ENCODE measurements at regions not wholly inside any gene's neighbourhood (a gene's known extent, or its start where the extent isn't known, plus 50 kb on each side); places are given as distances from the start of the nearest gene placed in this dataset.

DNA sequence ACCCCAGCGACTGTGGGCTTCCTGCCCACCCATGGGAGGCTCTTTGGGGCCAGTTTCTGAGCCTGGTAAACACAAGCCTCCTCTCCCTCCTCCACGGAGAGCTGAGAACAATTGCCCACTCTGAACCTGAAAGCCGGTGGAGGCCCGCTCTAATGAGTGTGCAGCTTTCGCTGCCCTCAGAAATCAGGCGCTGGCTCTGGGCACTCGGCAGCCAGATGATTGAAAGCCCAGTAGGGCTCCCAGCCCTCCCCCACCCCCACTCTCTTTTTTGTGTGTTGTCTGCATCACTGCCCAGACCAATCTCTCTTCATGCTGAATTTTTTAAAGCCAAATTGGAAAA, 438.9 kb downstream of the RPS24 start:
- TF ChIP-seq POLR2A (IDR thresholded peaks at IDR 0.05) = no peak
- TF ChIP-seq, protein P1, sequence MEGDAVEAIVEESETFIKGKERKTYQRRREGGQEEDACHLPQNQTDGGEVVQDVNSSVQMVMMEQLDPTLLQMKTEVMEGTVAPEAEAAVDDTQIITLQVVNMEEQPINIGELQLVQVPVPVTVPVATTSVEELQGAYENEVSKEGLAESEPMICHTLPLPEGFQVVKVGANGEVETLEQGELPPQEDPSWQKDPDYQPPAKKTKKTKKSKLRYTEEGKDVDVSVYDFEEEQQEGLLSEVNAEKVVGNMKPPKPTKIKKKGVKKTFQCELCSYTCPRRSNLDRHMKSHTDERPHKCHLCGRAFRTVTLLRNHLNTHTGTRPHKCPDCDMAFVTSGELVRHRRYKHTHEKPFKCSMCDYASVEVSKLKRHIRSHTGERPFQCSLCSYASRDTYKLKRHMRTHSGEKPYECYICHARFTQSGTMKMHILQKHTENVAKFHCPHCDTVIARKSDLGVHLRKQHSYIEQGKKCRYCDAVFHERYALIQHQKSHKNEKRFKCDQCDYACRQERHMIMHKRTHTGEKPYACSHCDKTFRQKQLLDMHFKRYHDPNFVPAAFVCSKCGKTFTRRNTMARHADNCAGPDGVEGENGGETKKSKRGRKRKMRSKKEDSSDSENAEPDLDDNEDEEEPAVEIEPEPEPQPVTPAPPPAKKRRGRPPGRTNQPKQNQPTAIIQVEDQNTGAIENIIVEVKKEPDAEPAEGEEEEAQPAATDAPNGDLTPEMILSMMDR (IDR thresholded peaks at IDR 0.05) = no peak
